M059J (cell line): ENCODE measurements at regions not wholly inside any gene's neighbourhood (a gene's known extent, or its start where the extent isn't known, plus 50 kb on each side); places are given as distances from the start of the nearest gene placed in this dataset.

Experiments used
- DNase-seq: peaks from one replicate; pipeline ENCODE4 v3.0.0-alpha.2; 2012; ENCODE audit warnings: low read depth

DNA sequence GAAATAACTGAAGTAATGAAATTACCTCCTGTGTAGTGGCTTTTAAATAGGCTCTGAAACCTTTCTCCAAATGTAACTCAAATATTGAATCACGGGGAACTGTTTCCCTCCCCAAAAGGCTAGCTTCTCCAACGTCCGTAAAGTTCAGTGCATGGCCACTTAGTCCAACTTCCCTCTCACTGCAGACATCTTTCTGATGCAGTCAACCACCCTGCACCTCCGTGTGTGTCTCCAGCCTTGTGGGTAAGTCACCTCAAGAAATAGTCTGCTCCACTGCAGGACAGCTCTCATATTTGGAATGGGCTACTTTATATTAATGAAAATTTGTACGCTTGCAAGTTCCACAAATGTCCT lies 152.5 kb upstream of the CYRIA start:
- no peak for DNase-seq

DNA sequence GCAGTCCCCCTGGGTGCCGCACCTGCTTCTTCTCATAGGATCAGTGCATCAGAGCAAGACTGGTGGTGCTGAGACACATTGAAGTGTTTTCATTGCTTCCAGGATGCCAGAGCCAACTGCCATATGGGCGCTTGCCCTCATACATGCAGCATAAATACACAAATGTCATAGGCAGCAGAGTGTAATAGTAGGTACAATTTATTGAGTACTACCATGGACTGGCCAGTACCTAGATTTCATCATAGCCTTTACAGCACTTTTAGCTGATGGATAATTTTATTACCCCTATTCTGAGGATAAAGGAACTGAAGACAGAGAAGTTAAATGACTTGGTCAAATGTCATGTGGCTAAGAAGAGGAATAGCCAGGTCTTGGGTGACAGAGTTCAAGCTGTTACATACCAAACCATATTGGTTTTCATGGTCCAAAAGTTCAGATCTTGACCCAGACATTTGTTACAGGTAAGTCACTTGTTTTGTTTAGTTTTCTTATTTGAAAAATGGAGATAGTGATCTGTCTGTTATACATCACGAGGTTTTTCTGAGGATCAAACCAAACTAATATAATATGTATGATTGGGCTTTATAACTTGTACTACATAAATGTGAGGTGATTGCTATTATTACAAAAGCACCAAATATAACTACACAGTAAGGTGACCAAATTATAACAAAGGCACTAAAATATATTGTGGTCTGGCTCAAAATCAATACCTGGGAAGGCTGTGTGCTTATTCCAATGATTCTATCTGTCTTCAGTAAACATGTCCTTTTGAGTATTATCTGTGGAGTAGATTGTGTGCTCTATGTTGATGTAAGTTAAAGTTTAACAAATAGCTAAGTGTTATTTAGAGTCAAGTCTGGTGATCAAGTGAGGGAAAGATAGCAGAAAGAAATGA lies 151.9 kb upstream of the CYRIA start:
- DNase-seq, result no peak

DNA sequence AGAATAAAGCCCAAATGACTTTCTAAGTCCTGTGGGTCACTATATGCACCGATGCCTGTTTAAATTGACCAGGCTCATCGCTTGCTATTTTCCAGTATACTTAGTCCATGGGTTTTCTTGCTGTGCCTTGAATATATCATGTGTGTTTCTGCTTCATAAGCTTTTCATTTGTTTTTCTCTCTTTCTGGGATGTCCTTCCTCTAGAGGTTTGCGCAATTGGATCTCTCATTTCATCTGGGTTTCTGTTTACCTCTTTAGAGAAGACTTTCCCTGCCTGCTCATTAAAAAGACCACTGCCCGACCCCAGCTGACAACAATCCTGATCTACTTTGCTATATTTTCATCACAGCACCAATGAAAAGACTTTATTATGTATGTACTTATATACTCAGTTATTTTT lies 150.9 kb upstream of the CYRIA start:
- DNase-seq, result no peak

DNA sequence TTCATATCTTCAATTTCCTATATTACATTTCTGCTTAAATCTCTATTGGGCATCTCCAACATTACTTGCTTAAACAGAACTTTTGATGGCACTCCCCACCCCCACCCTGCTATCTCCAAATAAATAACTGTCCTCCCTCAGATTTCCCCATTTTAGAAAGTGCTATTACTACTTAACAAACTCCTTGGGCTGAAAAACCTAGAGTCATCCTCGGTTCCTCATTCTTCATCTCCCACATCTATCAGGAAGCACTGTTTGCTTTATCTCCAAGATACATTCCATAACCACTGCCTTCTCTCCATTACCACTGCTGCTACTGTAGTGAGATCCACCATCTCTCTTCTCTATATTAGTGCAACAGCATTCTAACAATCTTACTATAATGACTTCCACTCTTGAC lies 150.4 kb upstream of the CYRIA start:
- no peak for DNase-seq

DNA sequence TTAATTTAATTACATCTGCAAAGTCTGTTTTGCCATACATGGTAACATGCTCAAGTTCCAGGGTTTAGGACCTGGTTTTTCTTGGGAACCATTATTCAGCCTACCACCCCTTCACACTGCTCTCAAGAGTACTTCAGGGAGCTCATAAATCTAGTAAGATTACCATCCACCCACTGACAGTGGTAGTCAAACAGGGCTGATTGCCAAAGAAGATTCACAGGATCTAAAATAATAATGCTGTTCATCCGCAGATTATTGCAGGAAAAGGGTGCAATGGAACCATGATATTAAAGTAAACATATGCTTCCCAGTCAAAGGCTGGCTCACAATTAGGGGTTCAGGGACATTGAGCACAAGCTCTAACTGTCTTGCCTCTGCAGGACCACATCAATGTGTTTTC lies 148.0 kb upstream of the CYRIA start:
- DNase-seq, result no peak

DNA sequence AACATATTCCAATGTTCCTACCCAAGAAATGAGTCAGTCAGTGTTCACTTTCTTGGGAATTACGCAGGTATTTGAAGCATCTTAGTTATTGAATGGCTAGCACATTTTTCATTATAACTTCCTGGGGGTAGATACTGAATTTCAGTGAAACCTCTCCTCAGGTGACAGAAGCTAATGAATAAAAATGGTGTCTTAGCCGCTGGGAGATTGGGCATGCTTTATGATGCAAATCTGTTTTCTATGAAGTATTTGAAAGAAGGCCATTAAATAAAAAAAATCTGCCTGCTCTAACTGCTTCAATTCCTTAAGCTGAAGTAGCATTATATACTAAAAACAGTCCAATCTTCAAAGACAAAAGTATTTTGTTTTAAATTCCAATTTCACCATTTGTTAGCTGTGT lies 132.8 kb upstream of the CYRIA start:
- DNase-seq, result no peak

DNA sequence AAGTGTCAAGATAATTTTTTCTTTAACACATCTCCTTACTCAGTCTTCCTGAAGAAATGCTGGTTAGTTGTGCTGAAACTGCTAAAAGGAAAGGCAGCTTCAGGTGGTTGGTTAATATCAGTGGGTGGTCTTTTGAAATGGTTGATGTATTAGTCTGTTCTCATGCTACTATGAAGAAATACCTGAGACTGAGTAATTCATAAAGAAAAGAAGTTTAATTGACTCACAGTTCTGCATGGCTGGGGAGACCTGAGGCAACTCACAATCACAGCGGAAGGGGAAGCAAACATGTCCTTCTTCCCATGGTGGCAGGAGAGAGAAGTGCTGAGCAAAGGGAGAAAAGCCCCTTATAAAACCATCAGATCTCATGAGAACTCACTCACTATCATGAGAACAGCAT lies 125.9 kb upstream of the CYRIA start:
- DNase-seq, result no peak

DNA sequence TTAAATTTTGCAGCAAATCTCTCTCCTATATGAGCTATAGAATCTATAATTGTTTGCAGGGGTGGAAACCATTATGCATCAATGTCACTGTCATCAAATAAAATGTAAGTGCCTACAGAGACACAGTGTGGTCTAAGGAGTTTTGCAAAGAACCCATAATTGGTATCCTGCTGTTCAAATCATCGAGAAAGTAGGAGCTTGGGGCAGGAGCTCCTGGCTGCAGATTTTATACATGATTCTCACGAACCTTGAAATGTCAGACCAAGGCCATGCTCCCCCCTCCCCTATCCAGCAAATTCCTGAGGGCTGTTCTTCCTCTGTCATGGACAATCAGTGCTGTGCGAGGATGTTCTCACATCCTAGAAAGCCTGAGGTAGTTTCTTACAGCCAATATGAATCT lies 119.5 kb upstream of the CYRIA start:
- DNase-seq, result no peak

DNA sequence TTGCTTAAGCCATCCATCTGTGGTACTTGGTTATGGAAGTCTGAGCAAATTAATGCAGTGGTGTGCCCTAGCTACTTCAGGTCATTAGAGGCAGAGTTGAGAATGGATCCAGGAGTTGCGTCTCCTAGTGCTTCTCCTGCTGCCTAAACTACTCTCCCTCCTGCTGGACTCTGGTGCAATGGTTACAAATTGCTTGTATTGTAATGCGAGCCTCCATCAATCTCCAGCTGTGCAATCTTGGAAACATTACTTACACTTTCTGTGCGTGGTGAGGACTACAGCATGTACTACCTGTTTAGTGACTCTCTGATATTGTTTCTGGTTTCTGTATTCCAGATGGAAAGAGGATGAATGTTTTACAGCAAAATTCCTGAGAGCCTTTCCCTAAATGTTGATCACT lies 119.0 kb upstream of the CYRIA start:
- DNase-seq, result no peak

DNA sequence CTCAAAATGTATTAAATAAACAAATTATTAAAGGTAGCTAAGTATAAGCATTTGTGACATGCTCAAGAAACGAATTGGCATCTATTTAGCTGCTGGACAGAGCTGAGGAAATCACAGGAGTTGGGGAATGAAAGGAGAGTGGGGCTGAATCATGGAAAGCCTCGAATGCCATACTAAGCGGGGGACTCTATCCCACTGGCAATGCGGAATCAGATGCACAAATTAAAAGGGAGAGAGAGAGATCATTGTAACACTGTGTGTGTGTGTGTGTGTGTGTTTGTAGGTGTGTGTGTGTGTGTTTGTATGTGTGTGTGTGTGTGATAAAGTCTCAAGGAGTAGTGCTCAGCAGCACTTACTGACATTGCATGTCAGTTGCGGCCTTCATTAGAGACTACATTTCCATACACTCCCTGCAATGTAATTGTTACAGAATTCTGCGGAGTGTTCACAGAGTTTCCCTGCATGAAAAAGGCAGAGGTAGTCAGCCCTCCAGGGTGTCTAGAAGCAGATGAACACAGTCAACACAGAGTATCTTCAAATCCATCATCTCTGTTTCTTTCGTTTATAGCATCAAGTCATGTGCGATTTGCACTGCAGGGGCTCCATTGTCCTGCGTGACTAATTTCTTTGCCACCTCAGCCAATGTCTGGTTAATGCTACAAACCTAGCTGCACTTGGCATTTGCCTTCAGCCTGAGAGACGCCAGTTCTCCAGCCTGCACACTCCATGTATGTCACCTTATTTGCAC lies 111.7 kb upstream of the CYRIA start:
- DNase-seq, result no peak

DNA sequence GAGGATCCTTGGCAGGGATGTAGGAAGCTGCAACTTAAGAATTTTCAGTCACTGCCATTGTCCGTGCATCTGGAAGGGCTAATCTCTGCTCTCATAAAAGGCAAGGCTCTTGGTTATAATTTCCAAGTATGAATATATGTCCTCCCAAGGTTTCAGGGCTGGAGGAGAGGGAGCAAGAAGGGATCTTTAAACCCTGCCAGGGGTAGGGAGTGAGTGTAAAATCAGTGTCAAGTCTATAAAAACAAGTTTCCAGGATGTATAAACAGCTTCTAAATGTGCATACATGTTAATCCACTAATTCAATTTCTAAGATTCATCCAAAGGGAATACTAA lies 110.2 kb upstream of the CYRIA start:
- no peak for DNase-seq

DNA sequence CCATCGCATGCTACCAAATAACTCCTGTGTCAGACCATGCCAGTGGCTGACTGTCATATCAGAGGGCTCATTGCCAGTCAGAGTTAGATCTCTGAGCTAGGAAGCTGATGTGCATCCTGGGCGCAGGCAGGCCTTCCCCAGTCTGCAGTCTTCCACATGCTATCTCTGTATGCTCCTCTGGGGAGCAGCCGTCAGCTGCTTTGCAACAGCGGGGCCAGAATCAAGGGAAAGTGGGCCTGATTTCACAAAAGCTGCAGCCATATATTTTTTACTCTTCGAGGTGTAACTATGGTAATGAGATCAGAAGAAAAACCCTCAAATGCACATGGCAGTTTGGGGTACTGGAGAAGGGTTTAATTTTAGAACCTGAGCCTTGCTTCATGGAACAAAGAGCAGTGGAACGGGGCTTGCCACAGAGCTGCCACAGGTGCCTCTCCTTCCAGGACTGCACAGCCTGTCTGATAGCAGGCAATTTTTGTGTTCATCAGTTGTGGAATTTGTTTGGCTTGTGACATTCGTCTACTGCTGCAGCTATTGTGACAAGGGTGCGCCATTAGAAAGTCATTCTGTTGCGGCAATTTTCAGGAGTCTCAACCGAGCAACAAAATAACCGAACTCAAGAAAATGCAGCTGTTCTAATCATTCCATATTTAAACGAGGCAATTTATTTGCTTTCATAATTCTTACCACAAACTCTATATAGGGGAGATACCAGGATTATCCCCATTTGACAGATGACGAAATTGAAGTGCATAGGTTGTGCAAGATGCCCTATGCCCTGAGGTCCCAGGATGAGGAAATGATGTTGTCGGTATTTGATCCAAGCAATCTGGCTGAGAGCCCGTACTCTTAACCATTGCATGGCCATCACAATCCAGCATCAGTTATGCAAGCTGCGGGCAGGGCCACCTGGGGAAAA lies 109.6 kb upstream of the CYRIA start:
- no peak for DNase-seq

DNA sequence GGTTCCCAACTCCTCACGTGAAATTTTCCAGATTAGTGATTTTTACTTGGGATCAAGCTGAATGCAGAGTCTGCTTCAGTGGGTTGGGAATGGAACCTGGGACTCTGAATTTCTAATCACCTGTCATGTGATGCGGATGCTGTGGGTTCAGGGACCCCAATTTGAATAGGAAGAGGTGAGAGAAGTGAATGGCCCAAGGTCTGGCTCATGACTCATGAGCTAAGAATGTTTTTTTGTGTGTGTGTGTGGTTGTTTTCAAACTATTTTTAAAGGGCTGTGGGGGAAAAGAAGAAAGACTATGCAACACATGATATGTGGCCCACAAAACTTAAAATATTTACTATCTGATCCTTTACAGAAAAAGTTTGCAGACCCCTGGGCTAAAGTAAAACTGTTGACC lies 108.5 kb upstream of the CYRIA start:
- peak; percentile 15 for DNase-seq

DNA sequence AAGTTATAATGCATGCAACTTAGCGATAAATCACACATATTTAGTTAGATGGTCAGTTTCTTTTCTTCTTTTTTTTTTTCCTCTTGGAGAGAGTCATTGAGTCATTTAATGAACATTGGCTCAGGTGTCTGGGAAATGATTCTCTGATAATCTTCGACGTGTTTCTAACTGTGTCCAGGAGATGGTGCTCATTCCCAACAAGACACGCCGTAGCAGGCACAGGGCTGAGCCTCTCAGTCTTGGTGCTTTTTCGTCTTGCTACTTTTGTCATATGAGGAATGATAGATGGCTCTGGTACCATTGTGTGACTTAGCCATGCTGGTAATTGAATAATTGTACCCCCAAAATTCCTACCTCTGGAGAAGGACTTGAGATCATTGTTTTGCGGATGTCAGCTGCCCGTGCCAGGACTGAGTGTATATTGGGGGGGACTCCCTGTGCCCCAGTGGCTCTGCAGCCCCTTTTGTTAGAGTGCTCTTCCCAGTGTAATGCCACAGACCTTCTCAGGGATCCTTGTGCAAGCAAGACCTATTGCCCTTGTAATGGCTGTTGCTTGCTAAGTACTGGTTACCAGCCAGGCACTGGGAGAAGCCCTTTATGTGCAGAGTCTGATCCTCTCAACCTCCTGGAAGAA lies 107.6 kb upstream of the CYRIA start:
- DNase-seq, result peak; percentile 31

DNA sequence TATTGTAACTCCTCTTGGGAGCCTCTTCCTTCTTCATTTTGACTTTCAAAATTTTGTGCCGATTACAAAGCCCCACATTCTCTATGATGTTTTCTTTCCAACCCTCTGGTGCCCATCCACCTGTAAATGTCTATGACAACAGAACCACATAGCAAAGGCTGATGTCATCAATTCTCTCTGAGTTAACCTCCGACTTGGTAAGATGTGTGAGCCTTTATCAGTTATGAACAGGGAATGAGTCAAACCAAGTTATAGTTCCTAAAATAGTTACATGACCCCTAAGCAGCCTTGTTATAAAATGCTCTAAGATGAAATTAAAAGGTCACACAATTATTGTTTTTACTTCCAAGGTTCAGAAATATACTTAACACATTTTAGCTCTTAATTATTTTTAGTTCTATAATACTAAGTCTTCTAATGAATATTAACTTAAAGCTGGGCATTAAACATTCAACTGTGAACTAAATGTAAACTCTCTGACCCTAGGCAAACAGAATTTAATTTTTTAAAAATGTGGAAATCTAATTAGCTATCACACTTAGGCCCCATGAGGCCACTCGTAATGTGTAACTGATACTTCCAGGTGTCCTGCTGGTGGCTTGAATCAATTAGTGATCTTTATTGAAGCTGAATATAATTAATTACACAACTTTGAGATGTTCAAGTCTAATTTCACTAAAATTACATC lies 102.3 kb upstream of the CYRIA start:
- no peak for DNase-seq

DNA sequence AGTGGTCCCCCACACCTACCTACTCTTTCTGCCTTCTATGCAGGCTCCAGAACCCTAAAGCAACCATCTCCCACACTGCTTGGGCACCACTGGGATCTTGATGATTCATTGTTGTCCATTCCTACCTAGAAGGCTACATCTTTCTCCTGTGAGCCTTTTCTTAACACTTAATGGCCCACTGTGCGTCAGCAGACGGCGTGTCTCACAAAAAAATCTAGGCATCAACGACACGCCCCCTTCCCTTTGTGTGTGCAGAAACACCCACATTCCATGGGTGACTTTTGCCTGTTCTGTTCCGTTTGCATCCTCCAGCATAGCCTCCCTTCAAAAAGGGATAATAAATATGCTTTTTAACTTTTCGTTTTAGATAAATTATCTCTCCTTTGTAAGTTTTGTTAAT lies 99.7 kb upstream of the CYRIA start:
- DNase-seq, result no peak

DNA sequence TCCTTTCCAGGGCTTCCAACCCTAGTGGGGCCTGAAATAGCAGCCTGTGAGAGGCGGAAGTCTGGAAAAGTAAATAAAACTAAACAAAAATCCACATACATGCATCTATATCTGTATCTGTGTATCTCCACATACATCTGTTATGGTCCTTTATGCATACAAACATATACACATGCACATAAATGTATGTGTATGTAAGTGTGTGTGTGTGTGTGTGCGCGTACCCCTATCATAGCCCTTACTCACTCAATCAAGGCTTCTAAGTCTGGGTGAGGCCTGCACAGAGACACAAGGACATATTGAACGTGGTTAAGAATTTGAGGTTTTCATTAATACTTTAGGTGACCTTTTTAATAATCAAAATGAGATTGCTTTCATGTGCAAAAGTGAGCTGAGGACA lies 98.9 kb upstream of the CYRIA start:
- no peak for DNase-seq

DNA sequence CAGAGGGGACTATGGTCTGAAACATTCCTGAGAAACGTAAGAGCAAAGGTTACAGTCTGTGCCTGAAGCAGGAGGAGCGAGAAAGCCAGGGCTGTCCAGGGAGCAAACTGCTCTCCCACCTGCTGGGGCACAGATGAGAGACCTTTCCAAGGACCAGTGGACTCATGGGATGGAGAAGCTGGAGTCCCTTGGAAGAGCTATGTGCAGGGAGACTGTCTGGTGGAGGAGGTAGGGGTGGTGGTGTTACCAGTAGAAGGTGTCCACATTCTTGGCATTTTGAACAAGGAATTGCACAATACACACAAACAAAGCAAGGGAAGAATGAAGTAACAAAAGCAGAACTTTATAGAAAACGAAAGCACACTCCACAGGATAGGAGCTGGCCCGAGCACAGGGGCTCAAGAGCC lies 97.9 kb upstream of the CYRIA start:
- DNase-seq, result no peak

DNA sequence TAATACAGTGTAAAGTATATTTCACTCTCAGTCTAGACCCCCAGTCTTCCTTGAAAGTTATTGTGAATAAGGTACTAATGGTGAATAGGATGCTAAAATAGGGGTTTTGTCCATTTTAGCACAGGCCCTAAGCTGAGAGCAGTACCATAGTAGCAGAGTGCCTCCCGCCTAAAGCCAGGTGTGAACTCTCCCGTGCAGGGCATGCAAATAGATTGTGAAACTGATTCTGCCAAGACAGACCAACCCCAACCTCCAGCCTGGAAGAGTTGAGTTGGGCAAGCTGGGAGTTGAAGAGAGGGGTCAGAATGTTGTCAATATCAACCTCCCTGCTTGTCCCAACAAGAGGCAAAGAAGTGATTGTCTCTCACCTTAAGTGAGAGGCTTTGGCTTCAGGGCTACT lies 97.4 kb upstream of the CYRIA start:
- no peak for DNase-seq

DNA sequence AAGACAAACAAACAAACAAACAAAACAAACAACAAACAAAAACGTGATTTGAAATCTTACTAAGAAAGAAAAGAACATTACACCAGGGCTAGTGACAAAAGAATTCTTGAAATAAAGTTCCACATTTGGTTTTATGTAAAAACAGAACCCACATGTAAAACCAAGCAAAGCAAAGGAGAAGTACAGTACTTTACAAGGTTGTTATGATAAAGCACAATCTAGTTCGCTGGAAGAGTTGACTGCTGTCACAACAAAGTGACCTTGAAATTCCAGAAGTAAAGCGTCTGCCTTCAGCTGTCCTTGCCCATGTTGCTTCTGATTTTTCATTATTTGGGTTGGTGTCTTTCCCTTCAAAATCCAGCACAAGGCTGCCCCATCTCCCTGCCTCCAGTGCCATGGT lies 94.8 kb upstream of the CYRIA start:
- no peak for DNase-seq

DNA sequence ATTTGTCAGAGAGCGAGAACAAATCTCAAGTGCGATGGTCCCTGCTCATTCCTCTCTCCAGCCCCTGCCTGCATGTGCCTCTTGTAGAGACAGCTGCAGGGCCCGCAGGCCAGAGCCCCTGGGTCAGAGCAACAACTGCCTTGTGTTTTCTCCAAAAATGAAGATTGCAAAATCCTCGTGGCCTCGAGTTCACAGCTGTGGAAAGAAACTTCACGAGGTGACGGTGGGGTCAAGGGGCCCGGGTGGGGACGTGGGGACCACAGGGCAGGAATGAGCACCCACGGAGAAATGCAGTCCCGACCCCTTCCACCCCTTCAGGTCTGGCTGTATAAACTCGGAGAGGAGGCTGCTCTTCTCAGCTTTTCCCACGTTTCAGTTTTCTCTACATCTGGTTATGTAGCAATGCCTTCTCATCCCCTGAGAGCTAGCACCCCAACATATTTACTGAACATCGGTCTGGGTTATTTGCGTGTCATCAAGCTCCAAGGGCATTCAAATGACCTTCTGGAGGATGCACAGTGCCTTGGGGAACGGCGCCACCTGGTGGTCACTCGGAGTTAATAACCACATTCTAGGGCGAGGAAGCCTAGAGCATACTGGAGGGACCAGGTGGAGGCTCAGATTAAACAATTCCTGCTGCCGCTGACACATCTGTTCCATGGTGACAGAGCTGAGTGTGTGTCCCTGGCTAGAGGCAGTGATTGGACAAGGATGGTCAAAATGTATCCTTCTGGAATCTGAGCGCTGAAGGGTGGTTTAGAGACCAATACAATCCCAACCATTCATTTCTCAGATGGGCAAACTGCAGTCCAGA lies 91.4 kb upstream of the CYRIA start:
- DNase-seq, result peak; percentile 27
